A549 (cell line): ENCODE measurements at regions not wholly inside any gene's neighbourhood (a gene's known extent, or its start where the extent isn't known, plus 50 kb on each side); places are given as distances from the start of the nearest gene placed in this dataset.
"Not testable (repeated sequence)": the region's sequence is repeated elsewhere in the genome, so short reads cannot be mapped to it uniquely, and the experiment has no call there.

Source experiments
- ATAC-seq, 2 experiments: fragments of 200-7000 bp in 1 of 2; fragments of >200 bp in 1 of 2; cut with Nextera tagmentation in 1 of 2; cut with Tn5 transposase in 1 of 2; 3 replicates each; pipeline versions ENCODE4 v1.8.0 to v1.9.1; 2018 to 2020; ENCODE audit warnings: mild to moderate bottlenecking in 1 of 2, moderate library complexity in 1 of 2
- CTCF ChIA-PET: fragments of 300-600 bp; sonication (Branson Sonifier 250); formaldehyde crosslinking; extraction: SDS; loops from one replicate; lab custom pipeline; 2021; ENCODE audit warnings: antibody characterized with exemption, inconsistent platforms; lab: Yijun Ruan, JAX
- POLR2A ChIA-PET: fragments of 350-600 bp; formaldehyde crosslinking; extraction: SDS; loops from one replicate; lab custom pipeline; 2021; ENCODE audit warnings: antibody characterized with exemption, inconsistent platforms; lab: Yijun Ruan, JAX
- DNase-seq, 2 experiments: peaks; one replicate each; pipeline versions ENCODE4 v3.0.0 to v3.0.0-alpha.2; 2011 to 2016; ENCODE audit warnings: low read depth in 1 of 2, low spot score in 1 of 2
- FAIRE-seq: peaks from 2 replicates; lab custom pipeline; 2011; peaks lifted over from hg19 to GRCh38; lab: Jason Lieb, UNC
- H3K27ac ChIP-seq, 2 experiments: fragments of >200 bp; sonication (Bioruptor Twin); formaldehyde crosslinking; 3 replicates each; pipeline ENCODE4 v1.5.1; 2016 to 2017
- H3K4me1 ChIP-seq: fragments of >200 bp; sonication (Bioruptor Twin); formaldehyde crosslinking; 3 replicates; pipeline ENCODE4 v1.6.1; 2016
- H3K4me2 ChIP-seq: fragments of >200 bp; sonication (Bioruptor Twin); formaldehyde crosslinking; 3 replicates; pipeline ENCODE4 v1.6.1; 2016
- H3K4me3 ChIP-seq: fragments of >200 bp; sonication (Bioruptor Twin); formaldehyde crosslinking; 3 replicates; pipeline ENCODE4 v1.5.1; 2016
- H3K9me3 ChIP-seq: fragments of >200 bp; sonication (Bioruptor Twin); formaldehyde crosslinking; 3 replicates; pipeline ENCODE4 v1.6.1; 2016
- WGBS: methylation state at CpG from one replicate; pipeline ENCODE4 v1.1.6; 2017; ENCODE audit errors: missing lambda C conversion rate; 5-methylcytosine and 5-hydroxymethylcytosine counted together

DNA sequence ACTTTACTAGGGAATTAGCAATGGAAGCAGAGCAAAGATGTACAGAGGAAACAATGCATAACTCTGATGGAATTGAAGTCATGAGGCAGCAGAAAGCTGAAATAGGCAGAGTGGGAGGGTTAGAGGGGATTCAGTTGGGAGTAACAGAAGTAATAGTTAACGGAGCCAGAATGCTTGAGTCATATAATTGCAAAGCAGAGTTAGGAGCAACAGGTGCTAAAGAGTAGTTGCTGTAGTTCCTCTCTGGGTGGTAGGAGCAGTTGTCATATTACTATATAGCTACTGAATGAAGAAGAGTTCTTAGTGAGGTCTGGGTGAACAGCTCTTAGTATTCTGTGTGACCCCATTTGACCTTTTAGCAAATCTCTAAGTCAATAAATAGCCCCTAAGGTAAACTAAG is 592.9 kb upstream of the CHD1 start:
- CTCF ChIA-PET, H3K4me1 ChIP-seq, DNase-seq, H3K4me3 ChIP-seq, H3K9me3 ChIP-seq, FAIRE-seq, ATAC-seq, H3K27ac ChIP-seq, POLR2A ChIA-PET, H3K4me2 ChIP-seq: not testable (repeated sequence)
- 64% methylated on average over 1 of the region's 1 CpG for WGBS

DNA sequence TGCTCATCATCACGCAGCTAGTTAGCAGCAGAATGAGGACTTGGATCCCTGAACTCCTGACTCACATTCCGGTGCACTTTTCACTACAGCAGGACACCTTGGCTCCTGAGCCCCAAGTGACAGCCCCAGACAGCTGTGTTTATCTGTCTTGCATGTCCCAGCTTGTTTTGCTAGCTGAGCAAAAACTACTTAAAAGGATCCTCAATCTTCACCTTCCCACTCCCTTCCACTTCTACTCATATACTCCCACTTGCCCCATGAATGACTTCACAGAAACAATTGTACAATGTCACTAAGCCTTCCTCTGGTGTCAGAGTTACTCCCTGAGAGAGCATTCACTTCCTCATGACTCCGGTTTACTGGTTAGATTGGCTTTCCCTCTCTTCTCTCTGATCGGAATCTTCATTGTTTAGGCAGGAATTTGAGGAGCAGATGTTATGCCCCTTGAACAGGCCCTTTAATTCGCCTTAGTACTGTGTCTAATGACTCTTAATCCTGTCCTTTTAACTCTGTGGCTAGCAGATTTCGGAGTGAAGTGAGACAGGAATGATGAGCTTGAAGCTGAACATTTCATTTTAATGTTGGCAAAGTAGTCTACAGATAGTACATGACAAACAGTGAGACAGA is 587.2 kb upstream of the CHD1 start:
- H3K9me3 ChIP-seq, POLR2A ChIA-PET, ATAC-seq, H3K27ac ChIP-seq, H3K4me3 ChIP-seq, DNase-seq, CTCF ChIA-PET, FAIRE-seq, H3K4me1 ChIP-seq, H3K4me2 ChIP-seq: not testable (repeated sequence)
- WGBS = 14% methylated on average over 6 of the region's 6 CpGs

DNA sequence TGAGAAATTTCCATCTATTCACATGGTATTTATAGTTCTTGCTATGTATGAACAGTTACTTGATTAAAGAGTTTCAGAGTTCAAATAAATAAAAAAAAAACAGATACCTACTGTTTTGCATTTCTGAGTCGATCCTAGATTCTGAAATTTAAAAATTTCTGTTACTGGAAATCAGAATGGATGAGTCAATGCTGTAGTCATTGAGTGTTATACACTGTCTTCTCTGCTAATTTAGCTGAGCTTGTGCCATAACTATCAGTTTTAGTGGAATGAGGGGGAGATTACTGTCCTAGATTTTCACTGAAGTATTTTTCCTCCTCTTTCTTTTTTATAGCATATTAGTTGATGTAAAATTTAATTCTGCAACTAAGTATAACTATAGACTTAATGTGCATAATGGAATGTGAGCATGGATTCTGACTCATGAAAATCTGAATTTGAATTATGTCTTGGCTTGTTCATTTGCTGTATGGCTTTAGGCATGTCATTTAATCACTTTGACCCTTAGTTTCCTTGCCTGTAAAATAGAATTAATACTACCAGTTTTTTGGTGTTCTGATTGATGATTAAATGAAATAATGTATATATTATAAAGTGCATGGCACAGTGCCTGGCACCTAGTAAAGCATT is 581.5 kb upstream of the CHD1 start:
- peak; percentile 49 for FAIRE-seq
- CTCF ChIA-PET, ATAC-seq, POLR2A ChIA-PET, DNase-seq, H3K9me3 ChIP-seq, H3K27ac ChIP-seq, H3K4me2 ChIP-seq, H3K4me1 ChIP-seq, H3K4me3 ChIP-seq: not testable (repeated sequence)
- WGBS = 3% methylated on average over 1 of the region's 1 CpG

DNA sequence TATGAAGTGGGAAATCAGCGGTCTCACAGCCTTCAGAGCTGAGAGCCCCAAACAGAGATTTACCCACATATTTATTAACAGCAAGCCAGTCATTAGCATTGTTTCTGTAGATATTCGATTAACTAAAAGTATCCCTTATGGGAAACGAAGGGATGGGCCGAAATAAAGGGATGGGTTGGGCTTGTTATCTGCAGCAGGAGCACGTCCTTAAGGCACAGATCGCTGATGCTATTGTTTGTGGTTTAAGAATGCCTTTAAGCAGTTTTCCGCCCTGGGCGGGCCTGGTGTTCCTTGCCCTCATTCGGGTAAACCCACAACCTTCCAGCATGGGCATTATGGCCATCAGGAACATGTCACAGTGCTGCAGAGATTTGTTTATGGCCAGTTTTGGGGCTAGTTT is 580.3 kb upstream of the CHD1 start:
- H3K27ac ChIP-seq, ATAC-seq, FAIRE-seq, H3K4me3 ChIP-seq, H3K9me3 ChIP-seq, H3K4me1 ChIP-seq, H3K4me2 ChIP-seq, DNase-seq, CTCF ChIA-PET, POLR2A ChIA-PET: not testable (repeated sequence)
- WGBS = 9% methylated on average over 9 of the region's 9 CpGs

DNA sequence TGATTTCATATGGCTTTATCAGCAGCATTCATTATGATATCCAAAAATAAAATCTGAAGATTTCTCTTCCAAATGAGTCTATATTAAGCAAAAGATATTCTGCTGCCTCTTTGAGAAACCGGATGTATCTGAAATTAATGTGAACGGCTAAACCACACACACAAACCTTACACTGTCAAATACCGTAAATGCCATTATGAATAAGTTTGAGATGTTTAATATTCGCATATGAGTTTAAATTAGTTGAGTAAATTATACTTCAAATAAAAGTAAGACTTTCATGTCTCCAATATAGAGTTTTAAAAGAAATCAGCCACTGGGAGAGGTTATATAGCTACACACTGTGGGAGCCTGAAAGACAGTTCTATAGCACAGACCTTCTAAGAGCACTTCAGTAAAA is 566.6 kb upstream of the CHD1 start:
- DNase-seq, POLR2A ChIA-PET, FAIRE-seq, CTCF ChIA-PET, H3K27ac ChIP-seq, ATAC-seq, H3K4me3 ChIP-seq, H3K9me3 ChIP-seq, H3K4me2 ChIP-seq, H3K4me1 ChIP-seq: not testable (repeated sequence)
- WGBS = 46% methylated on average over 4 of the region's 4 CpGs

DNA sequence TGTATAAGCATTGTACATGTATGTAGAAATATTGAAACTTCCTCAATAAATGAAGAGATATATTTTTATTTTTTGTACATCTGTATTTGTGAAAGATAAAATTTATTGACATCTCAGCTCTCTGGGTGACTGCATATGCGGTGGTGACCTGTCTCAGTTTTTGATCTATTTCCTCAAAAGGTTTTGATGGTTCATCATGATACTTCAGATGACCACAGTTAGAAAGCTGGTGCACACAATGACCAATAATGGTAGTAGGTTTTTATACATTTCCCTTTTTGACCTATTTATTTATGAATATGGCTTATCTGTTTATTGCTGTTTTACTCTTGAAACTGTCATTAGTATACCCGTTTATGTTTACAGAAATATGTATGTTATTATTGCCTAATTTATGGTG is 549.6 kb upstream of the CHD1 start:
- POLR2A ChIA-PET, FAIRE-seq, ATAC-seq, H3K4me1 ChIP-seq, DNase-seq, CTCF ChIA-PET, H3K27ac ChIP-seq, H3K4me2 ChIP-seq, H3K9me3 ChIP-seq, H3K4me3 ChIP-seq: not testable (repeated sequence)
- 15% methylated on average over 2 of the region's 2 CpGs for WGBS

DNA sequence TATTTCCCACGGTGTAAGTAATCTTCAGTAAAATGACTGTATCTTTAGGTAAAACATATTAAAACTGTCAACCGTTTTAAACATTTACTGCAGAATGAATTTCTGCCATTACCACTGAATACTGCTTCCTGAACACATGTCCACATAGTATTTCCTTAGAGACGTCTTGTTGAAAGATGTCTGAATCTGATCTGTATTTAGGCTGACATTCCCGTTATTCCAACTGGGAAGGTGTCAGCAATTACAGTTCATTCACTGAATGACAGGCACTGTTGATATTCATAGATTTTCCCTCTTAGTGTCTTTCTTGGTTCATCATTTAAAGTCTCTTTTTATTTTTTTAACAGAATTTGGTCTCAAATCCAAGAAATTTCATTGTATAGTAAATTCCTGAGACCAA is 544.5 kb upstream of the CHD1 start:
- FAIRE-seq = peak; percentile 77
- CTCF ChIA-PET, H3K27ac ChIP-seq, H3K9me3 ChIP-seq, DNase-seq, POLR2A ChIA-PET, H3K4me2 ChIP-seq, H3K4me3 ChIP-seq, H3K4me1 ChIP-seq, ATAC-seq: not testable (repeated sequence)
- WGBS = 22% methylated on average over 4 of the region's 4 CpGs

DNA sequence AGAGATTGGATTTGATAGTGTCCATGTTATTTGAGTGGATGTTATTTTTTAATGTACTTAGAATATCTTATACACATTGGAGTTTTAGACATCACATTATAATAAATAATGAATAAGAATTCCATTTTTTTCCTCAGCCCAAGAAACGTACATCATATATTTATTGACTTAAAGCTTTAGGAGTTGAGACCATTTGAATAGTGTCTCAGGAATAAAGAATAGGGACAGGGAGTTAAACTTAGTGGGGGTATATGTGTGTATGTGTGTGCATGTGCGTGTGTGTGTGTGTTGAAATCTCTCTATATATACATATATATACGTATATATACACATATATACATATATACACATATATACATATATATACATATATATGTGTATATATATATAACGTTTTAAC is 542.9 kb upstream of the CHD1 start:
- WGBS = 16% methylated on average over 4 of the region's 4 CpGs
- POLR2A ChIA-PET, H3K27ac ChIP-seq, ATAC-seq, H3K4me2 ChIP-seq, H3K9me3 ChIP-seq, DNase-seq, CTCF ChIA-PET, H3K4me1 ChIP-seq, FAIRE-seq, H3K4me3 ChIP-seq: not testable (repeated sequence)

DNA sequence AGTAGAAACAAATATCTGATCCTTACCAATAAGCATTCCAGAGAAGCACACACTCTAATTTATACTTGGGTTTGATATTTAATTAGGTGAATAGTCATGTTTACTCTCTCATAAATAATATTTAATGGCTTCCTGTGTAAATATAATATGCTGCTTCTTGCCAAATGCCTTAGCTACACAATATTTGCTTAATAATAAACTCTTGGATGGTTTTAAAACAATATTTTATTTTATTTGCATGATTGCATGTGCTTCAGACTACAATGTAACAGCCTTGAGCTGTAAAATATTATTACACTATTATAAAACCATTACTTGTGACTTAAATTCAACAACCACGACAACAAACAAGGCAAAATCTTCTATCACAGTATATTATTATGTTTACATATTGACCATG is 542.4 kb upstream of the CHD1 start:
- DNase-seq, H3K4me1 ChIP-seq, CTCF ChIA-PET, H3K4me3 ChIP-seq, ATAC-seq, H3K9me3 ChIP-seq, H3K4me2 ChIP-seq, POLR2A ChIA-PET, H3K27ac ChIP-seq: not testable (repeated sequence)
- WGBS = 0% methylated on average over 1 of the region's 1 CpG
- FAIRE-seq = peak; percentile 36

DNA sequence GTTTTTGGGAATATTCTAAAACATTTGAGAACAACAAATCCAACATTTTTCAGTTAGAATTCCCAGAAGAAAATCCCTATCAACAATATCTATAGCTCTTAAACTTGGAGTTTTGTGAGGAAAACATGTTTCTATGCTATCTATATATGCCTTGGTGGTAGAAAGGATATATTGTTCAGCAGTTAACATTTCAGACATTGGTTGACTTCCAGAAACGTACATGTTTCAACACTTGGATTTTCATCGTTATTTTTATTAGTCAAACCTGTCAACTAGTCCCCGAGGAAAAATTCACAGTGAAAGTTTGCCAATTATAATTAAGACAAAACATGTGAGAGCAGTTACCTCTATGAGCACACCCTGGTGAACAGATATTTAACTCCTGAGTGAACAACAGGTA is 541.8 kb upstream of the CHD1 start:
- FAIRE-seq = peak; percentile 89
- POLR2A ChIA-PET = not testable (repeated sequence)

More for the DNA sequence above, 541.8 kb upstream of the CHD1 start:
- H3K4me3 ChIP-seq, H3K27ac ChIP-seq, H3K4me2 ChIP-seq, H3K4me1 ChIP-seq, CTCF ChIA-PET, ATAC-seq, H3K9me3 ChIP-seq, DNase-seq: not testable (repeated sequence)
- WGBS = 9% methylated on average over 3 of the region's 3 CpGs
